ENCODE measurements at regions not wholly inside any gene's neighbourhood (a gene's known extent, or its start where the extent isn't known, plus 50 kb on each side); places are given as distances from the start of the nearest gene placed in this dataset.
"Not testable (repeated sequence)": the region's sequence is repeated elsewhere in the genome, so short reads cannot be mapped to it uniquely, and the experiment has no call there.

- Histone ChIP-seq H3K9me3 (ENCODE audit: control insufficient read depth in 5 of 5, low read length in 5 of 5) (no peaks in the 10 kb centered on the region), H3K4me1 (ENCODE audit: control insufficient read depth in 5 of 5, insufficient read depth in 5 of 5, low read length in 5 of 5) (no peaks in the 10 kb centered on the region), H3K36me3 (ENCODE audit: control insufficient read depth in 5 of 5, insufficient read depth in 5 of 5, low read length in 5 of 5) (no peaks in the 10 kb centered on the region), H3K27ac (ENCODE audit: low read depth, low read length) (no peak overlapping the region), H3K4me3 (ENCODE audit: low read depth in 1 of 5, low read length in 5 of 5) (no peak overlapping the region), H3K27me3 (ENCODE audit: control insufficient read depth in 5 of 5, insufficient read depth in 4 of 5, low read length in 5 of 5) (no peaks in the 10 kb centered on the region), H3K9ac (ENCODE audit: low read length in 5 of 5) (no peak overlapping the region)
Observed at GRCh38 chr6:140494321-140495108, 1120.1 kb upstream of the CITED2 start.

GRCh38 chr6:140493470-140493869 lies 1119.0 kb upstream of the CITED2 start:
- H3K4me3 ChIP-seq (ENCODE audit: low read depth in 1 of 5, low read length in 5 of 5); H3K9me3 ChIP-seq (ENCODE audit: control insufficient read depth in 5 of 5, low read length in 5 of 5); H3K27ac ChIP-seq (ENCODE audit: low read depth, low read length); H3K27me3 ChIP-seq (ENCODE audit: control insufficient read depth in 5 of 5, insufficient read depth in 4 of 5, low read length in 5 of 5); H3K4me1 ChIP-seq (ENCODE audit: control insufficient read depth in 5 of 5, insufficient read depth in 5 of 5, low read length in 5 of 5); H3K9ac ChIP-seq (ENCODE audit: low read length in 5 of 5); H3K36me3 ChIP-seq (ENCODE audit: control insufficient read depth in 5 of 5, insufficient read depth in 5 of 5, low read length in 5 of 5): not testable (repeated sequence)

- peaks cover 0 to 7% (median 7%) of the 10 kb centered on the region in 5 donors for H3K9me3 ChIP-seq (ENCODE audit: control insufficient read depth in 5 of 5, low read length in 5 of 5)
- no peaks in the 10 kb centered on the region for H3K36me3 ChIP-seq (ENCODE audit: control insufficient read depth in 5 of 5, insufficient read depth in 5 of 5, low read length in 5 of 5)
- H3K4me1 ChIP-seq (ENCODE audit: control insufficient read depth in 5 of 5, insufficient read depth in 5 of 5, low read length in 5 of 5): no peaks in the 10 kb centered on the region
- H3K27ac ChIP-seq (ENCODE audit: low read depth, low read length): no peak overlapping the region
- no peak overlapping the region for H3K9ac ChIP-seq (ENCODE audit: low read length in 5 of 5)
- no peak overlapping the region for H3K4me3 ChIP-seq (ENCODE audit: low read depth in 1 of 5, low read length in 5 of 5)
- H3K27me3 ChIP-seq (ENCODE audit: control insufficient read depth in 5 of 5, insufficient read depth in 4 of 5, low read length in 5 of 5): no peaks in the 10 kb centered on the region
Observed at GRCh38 chr6:140490081-140490480, 1115.6 kb upstream of the CITED2 start.

DNA sequence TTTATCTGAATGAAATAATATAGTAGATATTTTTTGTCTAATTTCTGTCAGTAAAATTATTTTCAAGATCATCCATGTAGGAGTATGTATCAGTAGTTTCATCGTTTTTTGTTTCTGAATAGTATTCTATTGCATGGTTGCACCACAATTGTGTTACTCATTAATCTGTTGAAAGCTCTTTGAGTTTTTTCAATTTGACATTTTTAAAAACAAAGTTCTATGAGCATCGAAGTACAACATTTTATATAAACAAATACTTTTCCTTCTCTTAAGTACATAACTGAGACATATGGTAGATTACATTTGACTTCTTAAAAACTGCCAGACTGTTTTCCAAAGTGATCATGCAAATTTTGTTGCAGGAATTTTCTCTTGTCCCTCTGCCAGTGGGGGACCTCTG lies 1113.1 kb upstream of the CITED2 start:
- no peak overlapping the region for H3K27ac ChIP-seq (ENCODE audit: low read depth, low read length)
- H3K4me3 ChIP-seq (ENCODE audit: low read depth in 1 of 5, low read length in 5 of 5): no peak overlapping the region
- H3K9ac ChIP-seq (ENCODE audit: low read length in 5 of 5): no peak overlapping the region
- H3K27me3 ChIP-seq (ENCODE audit: control insufficient read depth in 5 of 5, insufficient read depth in 4 of 5, low read length in 5 of 5): no peaks in the 10 kb centered on the region
- H3K36me3 ChIP-seq (ENCODE audit: control insufficient read depth in 5 of 5, insufficient read depth in 5 of 5, low read length in 5 of 5): no peaks in the 10 kb centered on the region
- no peaks in the 10 kb centered on the region for H3K4me1 ChIP-seq (ENCODE audit: control insufficient read depth in 5 of 5, insufficient read depth in 5 of 5, low read length in 5 of 5)
- peaks cover 0 to 7% (median 7%) of the 10 kb centered on the region in 5 donors for H3K9me3 ChIP-seq (ENCODE audit: control insufficient read depth in 5 of 5, low read length in 5 of 5)

DNA sequence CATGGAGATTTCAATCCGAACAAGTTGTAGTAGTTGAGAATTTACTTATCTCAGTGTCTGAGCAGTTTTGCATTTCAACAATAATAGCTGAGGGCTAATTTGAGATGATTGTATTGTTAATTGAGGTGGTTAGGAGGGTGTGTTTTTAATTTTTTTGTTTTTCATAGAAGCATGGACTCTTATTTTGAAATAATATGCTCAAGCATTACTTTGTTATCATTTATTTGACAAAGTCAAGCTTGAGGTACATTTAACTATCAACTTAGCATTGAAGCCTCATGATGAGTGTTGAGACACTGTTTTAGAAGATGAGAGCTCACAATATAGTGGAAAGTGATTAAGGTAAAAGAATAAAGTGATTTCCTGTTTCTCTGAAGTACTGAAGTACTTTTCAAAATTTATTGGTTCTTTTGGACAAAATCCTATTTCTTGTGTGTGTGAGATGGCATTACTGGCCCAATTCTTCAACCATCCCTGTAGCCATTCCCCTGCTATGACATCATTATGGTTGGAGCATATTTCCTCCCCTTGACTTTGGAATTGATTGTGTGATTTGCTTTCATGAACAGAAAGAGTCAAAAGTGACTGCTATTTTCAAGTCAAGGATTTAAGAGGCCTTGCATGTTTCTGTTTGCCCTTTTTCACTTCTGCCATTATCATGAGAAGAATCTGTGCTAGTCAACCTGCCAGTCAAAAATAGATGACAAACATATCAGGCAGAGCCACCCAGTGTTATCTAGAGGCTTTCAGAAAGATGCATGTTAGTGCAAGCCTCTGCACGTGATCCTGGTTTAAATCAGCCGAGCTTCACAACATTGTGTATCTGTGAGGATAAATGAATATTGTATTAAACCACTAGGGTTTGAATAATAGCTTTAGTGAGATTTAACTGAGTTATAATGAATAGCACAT lies 1112.3 kb upstream of the CITED2 start:
- H3K4me3 ChIP-seq (ENCODE audit: low read depth in 1 of 5, low read length in 5 of 5): no peak overlapping the region
- no peak overlapping the region for H3K27ac ChIP-seq (ENCODE audit: low read depth, low read length)
- H3K9me3 ChIP-seq (ENCODE audit: control insufficient read depth in 5 of 5, low read length in 5 of 5): peaks cover 0 to 7% (median 7%) of the 10 kb centered on the region in 5 donors
- H3K36me3 ChIP-seq (ENCODE audit: control insufficient read depth in 5 of 5, insufficient read depth in 5 of 5, low read length in 5 of 5): no peaks in the 10 kb centered on the region
- no peaks in the 10 kb centered on the region for H3K27me3 ChIP-seq (ENCODE audit: control insufficient read depth in 5 of 5, insufficient read depth in 4 of 5, low read length in 5 of 5)
- no peak overlapping the region for H3K9ac ChIP-seq (ENCODE audit: low read length in 5 of 5)
- no peaks in the 10 kb centered on the region for H3K4me1 ChIP-seq (ENCODE audit: control insufficient read depth in 5 of 5, insufficient read depth in 5 of 5, low read length in 5 of 5)

GRCh38 chr6:140485740-140486449 lies 1111.4 kb upstream of the CITED2 start:
- Histone ChIP-seq H3K4me1 (ENCODE audit: control insufficient read depth in 5 of 5, insufficient read depth in 5 of 5, low read length in 5 of 5) (peaks cover 0 to 2% (median 2%) of the 10 kb centered on the region in 5 donors), H3K9me3 (ENCODE audit: control insufficient read depth in 5 of 5, low read length in 5 of 5) (peaks cover 0 to 7% (median 7%) of the 10 kb centered on the region in 5 donors), H3K4me3 (ENCODE audit: low read depth in 1 of 5, low read length in 5 of 5) (no peak overlapping the region), H3K27ac (ENCODE audit: low read depth, low read length) (no peak overlapping the region), H3K36me3 (ENCODE audit: control insufficient read depth in 5 of 5, insufficient read depth in 5 of 5, low read length in 5 of 5) (no peaks in the 10 kb centered on the region), H3K9ac (ENCODE audit: low read length in 5 of 5) (no peak overlapping the region), H3K27me3 (ENCODE audit: control insufficient read depth in 5 of 5, insufficient read depth in 4 of 5, low read length in 5 of 5) (no peaks in the 10 kb centered on the region)

- Histone ChIP-seq H3K4me1 (ENCODE audit: control insufficient read depth in 5 of 5, insufficient read depth in 5 of 5, low read length in 5 of 5) (peaks cover 0 to 6% (median 3%) of the 10 kb centered on the region in 5 donors), H3K9me3 (ENCODE audit: control insufficient read depth in 5 of 5, low read length in 5 of 5) (peaks cover 0 to 4% (median 0%) of the 10 kb centered on the region in 5 donors), H3K27ac (ENCODE audit: low read depth, low read length) (no peak overlapping the region), H3K9ac (ENCODE audit: low read length in 5 of 5) (no peak overlapping the region), H3K36me3 (ENCODE audit: control insufficient read depth in 5 of 5, insufficient read depth in 5 of 5, low read length in 5 of 5) (no peaks in the 10 kb centered on the region), H3K4me3 (ENCODE audit: low read depth in 1 of 5, low read length in 5 of 5) (no peak overlapping the region), H3K27me3 (ENCODE audit: control insufficient read depth in 5 of 5, insufficient read depth in 4 of 5, low read length in 5 of 5) (no peaks in the 10 kb centered on the region)
Observed at GRCh38 chr6:140480852-140481251, 1106.4 kb upstream of the CITED2 start.

- Histone ChIP-seq H3K36me3 (ENCODE audit: control insufficient read depth in 5 of 5, insufficient read depth in 5 of 5, low read length in 5 of 5) (no peaks in the 10 kb centered on the region), H3K9ac (ENCODE audit: low read length in 5 of 5) (no peak overlapping the region), H3K4me1 (ENCODE audit: control insufficient read depth in 5 of 5, insufficient read depth in 5 of 5, low read length in 5 of 5) (peaks cover 0 to 6% (median 3%) of the 10 kb centered on the region in 5 donors), H3K9me3 (ENCODE audit: control insufficient read depth in 5 of 5, low read length in 5 of 5) (peaks cover 0 to 4% (median 0%) of the 10 kb centered on the region in 5 donors), H3K27ac (ENCODE audit: low read depth, low read length) (no peak overlapping the region), H3K4me3 (ENCODE audit: low read depth in 1 of 5, low read length in 5 of 5) (no peak overlapping the region), H3K27me3 (ENCODE audit: control insufficient read depth in 5 of 5, insufficient read depth in 4 of 5, low read length in 5 of 5) (no peaks in the 10 kb centered on the region)
Observed at GRCh38 chr6:140478631-140479030, 1104.2 kb upstream of the CITED2 start.

DNA sequence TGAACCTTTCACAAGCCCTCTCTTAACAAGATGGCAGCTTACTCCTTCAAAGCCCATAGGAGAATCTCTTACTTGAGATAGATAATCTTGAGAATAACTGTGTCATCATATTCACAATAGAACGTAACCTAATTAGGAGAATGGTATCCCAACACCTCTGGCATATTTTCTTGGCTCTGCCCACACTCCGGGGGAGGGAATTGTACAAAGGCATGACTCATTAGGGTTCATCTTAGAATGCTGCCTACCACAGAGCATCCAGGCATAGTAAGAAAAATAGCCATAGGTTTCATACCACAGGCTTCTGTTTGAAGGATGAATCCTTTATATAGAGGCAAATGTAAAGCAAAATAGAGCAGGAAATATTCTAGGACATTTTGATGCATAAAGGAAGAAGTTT lies 1100.6 kb upstream of the CITED2 start:
- Histone ChIP-seq H3K27me3 (ENCODE audit: control insufficient read depth in 5 of 5, insufficient read depth in 4 of 5, low read length in 5 of 5) (no peaks in the 10 kb centered on the region), H3K36me3 (ENCODE audit: control insufficient read depth in 5 of 5, insufficient read depth in 5 of 5, low read length in 5 of 5) (no peaks in the 10 kb centered on the region), H3K4me1 (ENCODE audit: control insufficient read depth in 5 of 5, insufficient read depth in 5 of 5, low read length in 5 of 5) (no peaks in the 10 kb centered on the region), H3K9ac (ENCODE audit: low read length in 5 of 5) (no peak overlapping the region), H3K9me3 (ENCODE audit: control insufficient read depth in 5 of 5, low read length in 5 of 5) (peaks cover 0 to 4% (median 0%) of the 10 kb centered on the region in 5 donors), H3K4me3 (ENCODE audit: low read depth in 1 of 5, low read length in 5 of 5) (no peak overlapping the region), H3K27ac (ENCODE audit: low read depth, low read length) (no peak overlapping the region)
